ENCODE measurements at regions not wholly inside any gene's neighbourhood (a gene's known extent, or its start where the extent isn't known, plus 50 kb on each side); places are given as distances from the start of the nearest gene placed in this dataset.
"Not testable (repeated sequence)": the region's sequence is repeated elsewhere in the genome, so short reads cannot be mapped to it uniquely, and the experiment has no call there.

GRCh38 chr4:116183241-116183640 lies 902.1 kb downstream of the TRAM1L1 start:
- no peak for TF ChIP-seq POLR2A (IDR thresholded peaks at IDR 0.05)
- Histone ChIP-seq H3K36me3 (no peaks in the 10 kb centered on the region), H3K4me1 (replicated peaks) (no peaks in the 10 kb centered on the region), H3K4me3 (no peak overlapping the region), H3K27ac (no peak overlapping the region), H3K27me3 (replicated peaks; ENCODE audit: insufficient read depth) (no peaks in the 10 kb centered on the region), H3K9me3 (no peaks in the 10 kb centered on the region)
- no peak for DNase-seq (ENCODE audit: low spot score)
- intact Hi-C loops (cut with DNase I) = no loop called here

GRCh38 chr4:116180157-116180601 lies 905.2 kb downstream of the TRAM1L1 start:
- DNase-seq (ENCODE audit: low spot score) = no peak
- 4% methylated on average over 2 of the region's 2 CpGs for WGBS
- intact Hi-C loops (cut with DNase I) = no loop called here

GRCh38 chr4:116151371-116151770 lies 934.0 kb downstream of the TRAM1L1 start:
- 90% methylated on average over 9 of the region's 9 CpGs for WGBS
- H3K9me3 ChIP-seq; DNase-seq (ENCODE audit: low spot score); H3K27ac ChIP-seq; intact Hi-C loops (cut with DNase I); H3K4me3 ChIP-seq; H3K36me3 ChIP-seq; H3K4me1 ChIP-seq (replicated peaks); H3K27me3 ChIP-seq (replicated peaks; ENCODE audit: insufficient read depth): not testable (repeated sequence)

More at GRCh38 chr4:116180157-116180601, 905.2 kb downstream of the TRAM1L1 start:
- no peaks in the 10 kb centered on the region for H3K4me1 ChIP-seq (replicated peaks)
- no peaks in the 10 kb centered on the region for H3K9me3 ChIP-seq
- TF ChIP-seq POLR2A (IDR thresholded peaks at IDR 0.05) (no peak), POLR2AphosphoS5 (IDR thresholded peaks at IDR 0.05) (no peak)
- TF ChIP-seq, protein P1, sequence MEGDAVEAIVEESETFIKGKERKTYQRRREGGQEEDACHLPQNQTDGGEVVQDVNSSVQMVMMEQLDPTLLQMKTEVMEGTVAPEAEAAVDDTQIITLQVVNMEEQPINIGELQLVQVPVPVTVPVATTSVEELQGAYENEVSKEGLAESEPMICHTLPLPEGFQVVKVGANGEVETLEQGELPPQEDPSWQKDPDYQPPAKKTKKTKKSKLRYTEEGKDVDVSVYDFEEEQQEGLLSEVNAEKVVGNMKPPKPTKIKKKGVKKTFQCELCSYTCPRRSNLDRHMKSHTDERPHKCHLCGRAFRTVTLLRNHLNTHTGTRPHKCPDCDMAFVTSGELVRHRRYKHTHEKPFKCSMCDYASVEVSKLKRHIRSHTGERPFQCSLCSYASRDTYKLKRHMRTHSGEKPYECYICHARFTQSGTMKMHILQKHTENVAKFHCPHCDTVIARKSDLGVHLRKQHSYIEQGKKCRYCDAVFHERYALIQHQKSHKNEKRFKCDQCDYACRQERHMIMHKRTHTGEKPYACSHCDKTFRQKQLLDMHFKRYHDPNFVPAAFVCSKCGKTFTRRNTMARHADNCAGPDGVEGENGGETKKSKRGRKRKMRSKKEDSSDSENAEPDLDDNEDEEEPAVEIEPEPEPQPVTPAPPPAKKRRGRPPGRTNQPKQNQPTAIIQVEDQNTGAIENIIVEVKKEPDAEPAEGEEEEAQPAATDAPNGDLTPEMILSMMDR (IDR thresholded peaks at IDR 0.05) = peak in 1 of 4 experiments; percentile 26
- no peaks in the 10 kb centered on the region for H3K36me3 ChIP-seq
- H3K27ac ChIP-seq = no peak overlapping the region
- no peak overlapping the region for H3K4me3 ChIP-seq
- H3K27me3 ChIP-seq (replicated peaks; ENCODE audit: insufficient read depth) = no peaks in the 10 kb centered on the region

- Histone ChIP-seq H3K27ac (no peak overlapping the region), H3K4me3 (no peak overlapping the region), H3K36me3 (no peaks in the 10 kb centered on the region), H3K27me3 (replicated peaks; ENCODE audit: insufficient read depth) (no peaks in the 10 kb centered on the region), H3K4me1 (replicated peaks) (no peaks in the 10 kb centered on the region), H3K9me3 (peaks cover 3% of the 10 kb centered on the region)
- intact Hi-C loops (cut with DNase I) = no loop called here
- TF ChIP-seq, protein P1 (IDR thresholded peaks at IDR 0.05) = no peak
- TF ChIP-seq POLR2A (IDR thresholded peaks at IDR 0.05) = no peak
- no peak for DNase-seq (ENCODE audit: low spot score)
- 68% methylated on average over 1 of the region's 1 CpG for WGBS
Observed at GRCh38 chr4:116150152-116150551, 935.2 kb downstream of the TRAM1L1 start.

DNA sequence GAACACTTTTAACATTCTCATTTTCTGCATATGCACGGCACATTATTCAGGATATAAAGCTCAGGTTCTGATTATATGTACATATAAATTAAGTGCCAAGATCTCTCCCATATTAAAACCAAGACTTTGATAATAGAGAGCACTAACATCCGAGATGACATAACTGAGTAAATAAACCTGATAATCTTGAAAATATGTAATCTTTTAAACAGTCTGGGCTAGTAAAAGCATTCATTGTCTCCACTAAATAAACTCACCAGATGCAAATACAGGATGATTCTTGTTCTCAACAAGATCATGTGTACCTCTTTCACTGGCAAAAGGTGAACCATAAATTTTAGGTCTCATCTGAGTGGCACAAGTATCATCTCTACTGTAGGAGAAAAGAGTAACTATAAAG lies 942.2 kb downstream of the TRAM1L1 start:
- WGBS = 21% methylated on average over 2 of the region's 2 CpGs
- intact Hi-C loops (cut with DNase I) = no loop called here
- Histone ChIP-seq H3K27ac (no peak overlapping the region), H3K27me3 (replicated peaks; ENCODE audit: insufficient read depth) (no peaks in the 10 kb centered on the region), H3K4me1 (replicated peaks) (no peaks in the 10 kb centered on the region), H3K36me3 (no peaks in the 10 kb centered on the region), H3K4me3 (no peak overlapping the region), H3K9me3 (no peaks in the 10 kb centered on the region)
- TF ChIP-seq, protein P1 (IDR thresholded peaks at IDR 0.05) = no peak
- DNase-seq (ENCODE audit: low spot score) = no peak

GRCh38 chr4:116132946-116133345 lies 952.4 kb downstream of the TRAM1L1 start:
- WGBS = 81% methylated on average over 3 of the region's 3 CpGs

More at GRCh38 chr4:116132946-116133345, 952.4 kb downstream of the TRAM1L1 start:
- DNase-seq (ENCODE audit: low spot score) = no peak
- Histone ChIP-seq H3K36me3 (no peaks in the 10 kb centered on the region), H3K4me3 (no peak overlapping the region), H3K9me3 (no peaks in the 10 kb centered on the region), H3K27me3 (replicated peaks; ENCODE audit: insufficient read depth) (no peaks in the 10 kb centered on the region), H3K27ac (no peak overlapping the region), H3K4me1 (replicated peaks) (no peaks in the 10 kb centered on the region)
- no peak for TF ChIP-seq POLR2AphosphoS5 (IDR thresholded peaks at IDR 0.05)
- TF ChIP-seq POLR2A (IDR thresholded peaks at IDR 0.05) = no peak
- TF ChIP-seq, protein P1 (IDR thresholded peaks at IDR 0.05) = no peak
- intact Hi-C loops (cut with DNase I) = no loop called here
